Hepatocyte (in vitro differentiated cells): ENCODE measurements at regions not wholly inside any gene's neighbourhood (a gene's known extent, or its start where the extent isn't known, plus 50 kb on each side); places are given as distances from the start of the nearest gene placed in this dataset.

Source experiments
- EZH2phosphoT487 ChIP-seq: fragments of 200-600 bp; sonication (generic); IDR thresholded peaks from one replicate; pipeline ENCODE4 v1.6.1; 2018; ENCODE audit warnings: antibody characterized with exemption, mild to moderate bottlenecking, low read depth, moderate library complexity; ENCODE audit not compliant: unreplicated experiment, severe bottlenecking
- TF ChIP-seq, protein P1 (sequence below): fragments of 200-600 bp; sonication (generic); IDR thresholded peaks from 2 replicates; pipeline ENCODE4 v1.5.1; 2016; ENCODE audit warnings: antibody characterized with exemption, mild to moderate bottlenecking; ENCODE audit not compliant: poor library complexity

DNA sequence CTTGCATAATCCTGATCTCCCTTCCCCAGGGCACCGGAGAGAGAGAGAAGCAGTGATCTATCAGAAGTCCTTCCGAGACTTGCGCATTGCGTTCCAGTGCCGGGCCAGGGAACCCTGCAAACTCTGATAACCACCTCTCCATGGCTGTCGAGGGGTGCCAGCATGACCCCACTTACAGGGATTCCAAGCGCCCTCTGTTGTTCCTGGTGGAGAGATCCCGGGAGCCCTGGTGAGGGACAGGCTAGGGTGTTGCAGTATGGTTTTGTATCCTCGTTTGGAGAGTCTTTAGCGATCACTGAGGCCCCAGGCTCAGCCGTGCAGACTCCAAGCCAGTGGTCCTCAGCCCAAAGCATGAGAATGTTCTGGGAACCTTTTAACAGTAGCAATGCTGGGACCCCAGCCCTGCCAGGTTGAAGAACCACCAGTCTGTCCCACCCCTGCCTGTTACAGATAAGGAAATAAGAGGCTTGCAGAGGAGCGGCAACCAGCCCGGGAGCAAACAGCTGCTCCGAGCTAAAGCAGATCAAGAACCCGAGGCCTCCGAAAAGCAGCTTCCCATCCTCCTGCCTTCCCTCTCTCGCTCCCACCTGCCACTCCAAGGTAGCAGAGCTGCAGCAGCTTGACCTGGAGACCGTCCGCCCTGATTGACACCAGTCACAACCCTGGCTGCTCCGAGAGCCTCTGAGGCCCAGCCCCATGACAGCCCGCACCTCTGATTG lies 150.3 kb upstream of the RPL38 start:
- TF ChIP-seq, protein P1, sequence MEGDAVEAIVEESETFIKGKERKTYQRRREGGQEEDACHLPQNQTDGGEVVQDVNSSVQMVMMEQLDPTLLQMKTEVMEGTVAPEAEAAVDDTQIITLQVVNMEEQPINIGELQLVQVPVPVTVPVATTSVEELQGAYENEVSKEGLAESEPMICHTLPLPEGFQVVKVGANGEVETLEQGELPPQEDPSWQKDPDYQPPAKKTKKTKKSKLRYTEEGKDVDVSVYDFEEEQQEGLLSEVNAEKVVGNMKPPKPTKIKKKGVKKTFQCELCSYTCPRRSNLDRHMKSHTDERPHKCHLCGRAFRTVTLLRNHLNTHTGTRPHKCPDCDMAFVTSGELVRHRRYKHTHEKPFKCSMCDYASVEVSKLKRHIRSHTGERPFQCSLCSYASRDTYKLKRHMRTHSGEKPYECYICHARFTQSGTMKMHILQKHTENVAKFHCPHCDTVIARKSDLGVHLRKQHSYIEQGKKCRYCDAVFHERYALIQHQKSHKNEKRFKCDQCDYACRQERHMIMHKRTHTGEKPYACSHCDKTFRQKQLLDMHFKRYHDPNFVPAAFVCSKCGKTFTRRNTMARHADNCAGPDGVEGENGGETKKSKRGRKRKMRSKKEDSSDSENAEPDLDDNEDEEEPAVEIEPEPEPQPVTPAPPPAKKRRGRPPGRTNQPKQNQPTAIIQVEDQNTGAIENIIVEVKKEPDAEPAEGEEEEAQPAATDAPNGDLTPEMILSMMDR = no peak
- TF ChIP-seq EZH2phosphoT487 = no peak
